ENCODE measurements at regions not wholly inside any gene's neighbourhood (a gene's known extent, or its start where the extent isn't known, plus 50 kb on each side); places are given as distances from the start of the nearest gene placed in this dataset.

DNA sequence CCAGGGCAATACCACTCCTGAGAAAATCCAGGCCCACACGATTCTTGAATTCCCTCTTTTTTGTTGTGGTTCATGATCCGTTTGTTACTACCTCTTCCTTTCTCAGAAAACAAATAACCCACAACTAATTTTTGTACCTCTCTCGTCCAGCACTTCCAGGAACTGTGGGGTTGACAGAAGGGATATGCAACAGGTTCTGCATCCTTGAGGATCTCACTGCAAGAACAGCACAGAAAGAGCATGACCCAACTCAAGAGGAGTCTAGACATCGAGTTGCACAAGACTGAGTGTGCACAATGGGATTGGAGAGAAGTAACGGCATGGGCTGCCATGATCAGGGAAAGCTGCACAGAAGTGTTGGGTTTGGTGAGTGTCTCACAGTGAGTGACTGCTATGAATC lies 533.3 kb downstream of the SOX2 start:
- Mint-ChIP-seq H3K4me3 (ENCODE audit: unreplicated experiment) (no peak overlapping the region), H3K36me3 (ENCODE audit: low read depth, unreplicated experiment) (no peaks in the 10 kb centered on the region), H3K9me3 (ENCODE audit: unreplicated experiment) (no peaks in the 10 kb centered on the region), H3K27ac (ENCODE audit: unreplicated experiment) (no peak overlapping the region), H3K4me1 (ENCODE audit: low read depth, unreplicated experiment) (no peaks in the 10 kb centered on the region), H3K27me3 (ENCODE audit: low read depth, unreplicated experiment) (no peaks in the 10 kb centered on the region)
- no peaks in the 10 kb centered on the region for H4K20me1 ChIP-seq (ENCODE audit: insufficient read depth, low read length)
- DNase-seq (ENCODE audit: low read depth) (no peak), FAIRE-seq (no peak)
- H3K9me3 ChIP-seq (ENCODE audit: insufficient read depth, low read depth, low read length), result no peaks in the 10 kb centered on the region
- peaks cover 18% of the 10 kb centered on the region for H3K4me1 ChIP-seq (ENCODE audit: insufficient read depth, low read length)
- H3K4me3 ChIP-seq (ENCODE audit: insufficient read depth, low read depth, low read length), result no peak overlapping the region
- H3K9ac ChIP-seq (ENCODE audit: low read length), result no peak overlapping the region
- H3K36me3 ChIP-seq (ENCODE audit: insufficient read depth, low read length), result no peaks in the 10 kb centered on the region
- H3K27me3 ChIP-seq (ENCODE audit: insufficient read depth, low read length), result no peaks in the 10 kb centered on the region
- no peak overlapping the region for H2AFZ ChIP-seq (ENCODE audit: low read depth, low read length)
- TF ChIP-seq, protein P1, sequence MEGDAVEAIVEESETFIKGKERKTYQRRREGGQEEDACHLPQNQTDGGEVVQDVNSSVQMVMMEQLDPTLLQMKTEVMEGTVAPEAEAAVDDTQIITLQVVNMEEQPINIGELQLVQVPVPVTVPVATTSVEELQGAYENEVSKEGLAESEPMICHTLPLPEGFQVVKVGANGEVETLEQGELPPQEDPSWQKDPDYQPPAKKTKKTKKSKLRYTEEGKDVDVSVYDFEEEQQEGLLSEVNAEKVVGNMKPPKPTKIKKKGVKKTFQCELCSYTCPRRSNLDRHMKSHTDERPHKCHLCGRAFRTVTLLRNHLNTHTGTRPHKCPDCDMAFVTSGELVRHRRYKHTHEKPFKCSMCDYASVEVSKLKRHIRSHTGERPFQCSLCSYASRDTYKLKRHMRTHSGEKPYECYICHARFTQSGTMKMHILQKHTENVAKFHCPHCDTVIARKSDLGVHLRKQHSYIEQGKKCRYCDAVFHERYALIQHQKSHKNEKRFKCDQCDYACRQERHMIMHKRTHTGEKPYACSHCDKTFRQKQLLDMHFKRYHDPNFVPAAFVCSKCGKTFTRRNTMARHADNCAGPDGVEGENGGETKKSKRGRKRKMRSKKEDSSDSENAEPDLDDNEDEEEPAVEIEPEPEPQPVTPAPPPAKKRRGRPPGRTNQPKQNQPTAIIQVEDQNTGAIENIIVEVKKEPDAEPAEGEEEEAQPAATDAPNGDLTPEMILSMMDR (IDR thresholded peaks at IDR 0.05; ENCODE audit: insufficient read depth, low read depth, low read length), result no peak
- TF ChIP-seq EZH2 (IDR thresholded peaks at IDR 0.05; ENCODE audit: insufficient read depth, low read length), result no peak
- H3K79me2 ChIP-seq (ENCODE audit: insufficient read depth, low read length), result no peaks in the 10 kb centered on the region
- H3K27ac ChIP-seq (ENCODE audit: low read depth, low read length), result no peak overlapping the region
- H3K4me2 ChIP-seq (ENCODE audit: low read length), result no peak overlapping the region

DNA sequence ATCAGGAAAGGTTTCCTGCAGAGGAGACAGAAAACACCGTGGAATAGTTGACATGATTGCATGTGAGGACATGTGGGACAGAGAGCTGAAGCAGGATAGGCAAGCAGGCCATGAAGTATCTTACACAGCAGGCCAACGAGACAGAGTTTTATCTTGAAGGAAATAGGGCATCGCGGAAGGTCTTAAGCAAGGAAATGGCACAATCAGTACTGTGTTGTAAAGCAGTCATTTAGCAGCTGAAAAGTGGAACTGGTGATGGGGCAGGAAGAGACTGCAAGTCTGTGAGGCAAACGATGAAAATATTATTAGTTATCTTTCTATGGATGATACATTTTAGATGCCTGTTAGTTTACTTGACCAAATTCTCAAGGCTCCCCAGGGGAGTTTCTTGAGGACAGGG lies 535.1 kb downstream of the SOX2 start:
- Histone ChIP-seq H3K9ac (ENCODE audit: low read length) (no peak overlapping the region), H3K79me2 (ENCODE audit: insufficient read depth, low read length) (no peaks in the 10 kb centered on the region), H4K20me1 (ENCODE audit: insufficient read depth, low read length) (no peaks in the 10 kb centered on the region), H3K27me3 (ENCODE audit: insufficient read depth, low read length) (no peaks in the 10 kb centered on the region), H3K4me1 (ENCODE audit: insufficient read depth, low read length) (peaks cover 9% of the 10 kb centered on the region), H3K27ac (ENCODE audit: low read depth, low read length) (no peak overlapping the region), H2AFZ (ENCODE audit: low read depth, low read length) (no peak overlapping the region), H3K4me3 (ENCODE audit: insufficient read depth, low read depth, low read length) (no peak overlapping the region), H3K9me3 (ENCODE audit: insufficient read depth, low read depth, low read length) (no peaks in the 10 kb centered on the region), H3K4me2 (ENCODE audit: low read length) (no peak overlapping the region), H3K36me3 (ENCODE audit: insufficient read depth, low read length) (no peaks in the 10 kb centered on the region)
- Mint-ChIP-seq H3K27ac (ENCODE audit: unreplicated experiment) (no peak overlapping the region), H3K4me1 (ENCODE audit: low read depth, unreplicated experiment) (no peaks in the 10 kb centered on the region), H3K4me3 (ENCODE audit: unreplicated experiment) (no peak overlapping the region), H3K27me3 (ENCODE audit: low read depth, unreplicated experiment) (no peaks in the 10 kb centered on the region), H3K9me3 (ENCODE audit: unreplicated experiment) (no peaks in the 10 kb centered on the region), H3K36me3 (ENCODE audit: low read depth, unreplicated experiment) (no peaks in the 10 kb centered on the region)
- FAIRE-seq, result no peak
- TF ChIP-seq, protein P1 (IDR thresholded peaks at IDR 0.05; ENCODE audit: insufficient read depth, low read depth, low read length), result no peak
- no peak for TF ChIP-seq EZH2 (IDR thresholded peaks at IDR 0.05; ENCODE audit: insufficient read depth, low read length)
- no peak for DNase-seq (ENCODE audit: low read depth)

DNA sequence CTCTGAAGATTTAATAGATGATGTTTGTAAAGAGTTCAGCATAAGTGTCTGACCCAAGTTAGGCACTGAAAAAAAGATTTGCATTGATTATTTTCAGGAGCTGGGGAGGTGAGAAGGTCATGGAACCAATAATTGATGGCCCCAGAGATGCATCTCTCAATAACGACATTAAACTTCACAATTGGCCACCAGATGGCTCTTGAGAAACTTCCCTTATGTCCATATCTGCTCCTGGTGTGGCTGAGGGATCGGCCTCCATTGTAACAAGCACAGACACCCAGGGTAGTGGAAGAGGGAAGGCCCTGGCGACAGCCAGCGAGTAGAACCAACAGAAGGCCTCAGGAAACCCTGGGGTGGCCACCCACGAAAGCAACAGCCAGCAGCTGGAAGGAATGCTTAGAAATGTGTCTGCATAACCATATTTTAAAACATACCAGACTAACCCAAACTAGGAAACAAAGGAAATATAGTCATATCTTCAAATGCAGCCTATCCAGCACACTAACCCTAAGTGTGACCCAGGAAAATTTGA lies 536.7 kb downstream of the SOX2 start:
- Histone ChIP-seq H3K9ac (ENCODE audit: low read length) (no peak overlapping the region), H3K36me3 (ENCODE audit: insufficient read depth, low read length) (no peaks in the 10 kb centered on the region), H3K4me3 (ENCODE audit: insufficient read depth, low read depth, low read length) (no peak overlapping the region), H3K9me3 (ENCODE audit: insufficient read depth, low read depth, low read length) (no peaks in the 10 kb centered on the region), H3K4me2 (ENCODE audit: low read length) (no peak overlapping the region), H3K79me2 (ENCODE audit: insufficient read depth, low read length) (no peaks in the 10 kb centered on the region), H4K20me1 (ENCODE audit: insufficient read depth, low read length) (no peaks in the 10 kb centered on the region), H3K4me1 (ENCODE audit: insufficient read depth, low read length) (no peaks in the 10 kb centered on the region), H3K27me3 (ENCODE audit: insufficient read depth, low read length) (no peaks in the 10 kb centered on the region), H3K27ac (ENCODE audit: low read depth, low read length) (no peak overlapping the region), H2AFZ (ENCODE audit: low read depth, low read length) (no peak overlapping the region)
- DNase-seq (ENCODE audit: low read depth) (no peak), FAIRE-seq (no peak)
- Mint-ChIP-seq H3K36me3 (ENCODE audit: low read depth, unreplicated experiment) (no peaks in the 10 kb centered on the region), H3K9me3 (ENCODE audit: unreplicated experiment) (no peaks in the 10 kb centered on the region), H3K4me3 (ENCODE audit: unreplicated experiment) (no peak overlapping the region), H3K27ac (ENCODE audit: unreplicated experiment) (no peak overlapping the region), H3K4me1 (ENCODE audit: low read depth, unreplicated experiment) (no peaks in the 10 kb centered on the region), H3K27me3 (ENCODE audit: low read depth, unreplicated experiment) (no peaks in the 10 kb centered on the region)
- TF ChIP-seq EZH2 (IDR thresholded peaks at IDR 0.05; ENCODE audit: insufficient read depth, low read length), result no peak

Measured in astrocyte (in vitro differentiated cells and primary cell).